GM13976 (cell line): ENCODE measurements at regions not wholly inside any gene's neighbourhood (a gene's known extent, or its start where the extent isn't known, plus 50 kb on each side); places are given as distances from the start of the nearest gene placed in this dataset.

Experiments used
- DNase-seq: peaks from one replicate; pipeline ENCODE4 v3.0.0; 2012; ENCODE audit warnings: low spot score
- in situ Hi-C: fragments of 300-500 bp; cut with MboI; formaldehyde crosslinking; loops from one replicate; pipeline ENCODE4 v1.12.0; 2022; ENCODE audit warnings: low sequenced_read_pairs, mixed read lengths, inconsistent platforms; ENCODE audit not compliant: unreplicated experiment
- TF ChIP-seq, protein P1 (sequence below): IDR thresholded peaks from 2 replicates; pipeline ENCODE4 v1.5.1; 2012; ENCODE audit warnings: borderline replicate concordance, mild to moderate bottlenecking; ENCODE audit not compliant: insufficient read depth; ENCODE audit errors: extremely low read depth, missing control alignments, control extremely low read depth

GRCh38 chr2:167340322-167340721 is 452.0 kb downstream of the XIRP2 start:
- DNase-seq, result no peak
- in situ Hi-C loops, result no loop called here
- TF ChIP-seq, protein P1, sequence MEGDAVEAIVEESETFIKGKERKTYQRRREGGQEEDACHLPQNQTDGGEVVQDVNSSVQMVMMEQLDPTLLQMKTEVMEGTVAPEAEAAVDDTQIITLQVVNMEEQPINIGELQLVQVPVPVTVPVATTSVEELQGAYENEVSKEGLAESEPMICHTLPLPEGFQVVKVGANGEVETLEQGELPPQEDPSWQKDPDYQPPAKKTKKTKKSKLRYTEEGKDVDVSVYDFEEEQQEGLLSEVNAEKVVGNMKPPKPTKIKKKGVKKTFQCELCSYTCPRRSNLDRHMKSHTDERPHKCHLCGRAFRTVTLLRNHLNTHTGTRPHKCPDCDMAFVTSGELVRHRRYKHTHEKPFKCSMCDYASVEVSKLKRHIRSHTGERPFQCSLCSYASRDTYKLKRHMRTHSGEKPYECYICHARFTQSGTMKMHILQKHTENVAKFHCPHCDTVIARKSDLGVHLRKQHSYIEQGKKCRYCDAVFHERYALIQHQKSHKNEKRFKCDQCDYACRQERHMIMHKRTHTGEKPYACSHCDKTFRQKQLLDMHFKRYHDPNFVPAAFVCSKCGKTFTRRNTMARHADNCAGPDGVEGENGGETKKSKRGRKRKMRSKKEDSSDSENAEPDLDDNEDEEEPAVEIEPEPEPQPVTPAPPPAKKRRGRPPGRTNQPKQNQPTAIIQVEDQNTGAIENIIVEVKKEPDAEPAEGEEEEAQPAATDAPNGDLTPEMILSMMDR, result no peak

- in situ Hi-C loops, result no loop called here
- TF ChIP-seq, protein P1, result no peak
- no peak for DNase-seq
Measured at GRCh38 chr2:167336213-167336612, 447.9 kb downstream of the XIRP2 start.

GRCh38 chr2:167335541-167335992 is 447.3 kb downstream of the XIRP2 start:
- TF ChIP-seq, protein P1, result no peak
- DNase-seq, result no peak
- in situ Hi-C loops, result no loop called here

- DNase-seq, result no peak
- in situ Hi-C loops, result no loop called here
- TF ChIP-seq, protein P1, result no peak
Measured at GRCh38 chr2:167334146-167334742, 446.0 kb downstream of the XIRP2 start.

DNA sequence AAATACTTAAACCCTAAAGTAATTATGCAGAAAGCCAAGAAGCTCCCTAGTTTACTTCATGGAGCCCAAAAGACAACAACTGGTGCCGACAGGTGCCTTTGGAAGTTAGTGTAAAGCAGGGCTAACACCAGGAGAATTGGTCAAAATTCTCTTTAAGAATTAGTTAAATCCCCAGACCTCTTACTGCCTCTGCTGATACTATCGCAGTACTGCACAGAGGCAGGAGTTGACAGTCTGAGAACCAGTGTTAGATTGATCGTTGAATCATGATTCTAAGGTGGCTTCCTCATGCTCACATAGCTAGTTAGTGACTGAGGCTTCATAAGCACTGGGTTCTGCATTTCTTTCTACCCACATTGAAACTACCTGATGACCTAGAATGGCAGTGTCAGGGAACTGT is 445.0 kb downstream of the XIRP2 start:
- no peak for DNase-seq
- in situ Hi-C loops, result no loop called here
- TF ChIP-seq, protein P1, result no peak

- in situ Hi-C loops, result no loop called here
- TF ChIP-seq, protein P1, result no peak
- no peak for DNase-seq
Measured at GRCh38 chr2:167332358-167332757, 444.1 kb downstream of the XIRP2 start.
